Posterior cingulate gyrus (tissue), 11 donors: ENCODE measurements at regions not wholly inside any gene's neighbourhood (a gene's known extent, or its start where the extent isn't known, plus 50 kb on each side); places are given as distances from the start of the nearest gene placed in this dataset.
"Not testable (repeated sequence)": the region's sequence is repeated elsewhere in the genome, so short reads cannot be mapped to it uniquely, and the experiment has no call there.

Experiments used
- DNase-seq, 10 donors: peaks; one replicate each; pipeline versions ENCODE4 v3.0.0 to v3.0.0-alpha.2; 2020 to 2021; ENCODE audit warnings: mixed read lengths in 3 of 10
- intact Hi-C: fragments of 100-400 bp; cut with DNase I; formaldehyde crosslinking; loops from one replicate; pipeline ENCODE4 v1.15.1; 2023

DNA sequence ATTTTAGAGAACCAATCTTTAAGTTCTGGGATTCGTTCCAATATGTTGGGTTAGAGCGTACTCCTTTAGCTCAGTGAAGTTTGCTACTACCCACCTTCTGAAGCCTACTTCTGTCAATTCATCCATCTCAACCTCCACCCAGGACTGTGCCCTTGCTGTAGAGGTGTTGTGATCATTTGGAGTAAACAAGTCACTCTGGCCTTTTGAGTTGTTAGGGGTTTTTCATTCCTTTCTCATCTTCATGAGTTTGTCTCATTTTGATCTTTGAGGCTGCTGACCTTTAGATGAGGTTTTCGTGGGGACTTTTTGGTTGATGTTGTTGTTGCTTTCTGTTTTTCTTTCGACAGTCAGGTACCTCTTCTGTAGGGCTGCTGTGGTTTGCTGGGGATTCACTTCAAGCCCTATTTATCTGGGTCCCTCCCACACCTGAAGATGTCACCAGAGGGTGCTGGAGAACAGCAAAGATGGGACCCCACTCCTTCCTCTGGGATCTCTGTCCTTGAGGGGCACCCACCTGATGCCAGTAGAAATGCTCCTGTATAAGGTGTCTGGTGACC lies 158.4 kb downstream of the ANKRD36B start:
- intact Hi-C loops, DNase-seq: not testable (repeated sequence)

- intact Hi-C loops, DNase-seq: not testable (repeated sequence)
Observed at GRCh38 chr2:97422376-97422775, 167.3 kb downstream of the ANKRD36B start.

DNA sequence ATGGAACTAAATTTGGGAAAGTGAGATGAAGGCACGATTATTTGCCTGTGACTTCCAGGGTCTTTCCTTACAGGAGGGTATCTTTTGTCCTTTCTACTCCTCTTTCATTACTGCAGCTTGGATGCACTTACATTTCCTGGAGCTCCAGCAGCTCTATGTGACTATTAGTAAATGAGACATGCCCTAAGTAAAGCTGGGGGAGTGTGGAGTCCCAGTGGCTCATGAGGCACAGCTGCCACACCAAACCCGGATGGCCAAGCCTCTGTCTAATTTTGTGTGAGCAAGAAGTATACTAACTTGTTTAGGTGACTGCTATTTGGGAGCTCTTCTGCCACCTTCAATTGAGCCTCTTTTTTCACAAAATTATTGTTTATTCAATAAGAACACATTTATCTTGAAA lies 183.3 kb downstream of the ANKRD36B start:
- intact Hi-C loops, DNase-seq: not testable (repeated sequence)

GRCh38 chr2:97405172-97405737 lies 184.4 kb downstream of the ANKRD36B start:
- intact Hi-C loops, result not testable (repeated sequence)

GRCh38 chr2:97402678-97403077 lies 187.0 kb downstream of the ANKRD36B start:
- intact Hi-C loops, DNase-seq: not testable (repeated sequence)

More at GRCh38 chr2:97405172-97405737, 184.4 kb downstream of the ANKRD36B start:
- not testable (repeated sequence) for DNase-seq

- intact Hi-C loops, result not testable (repeated sequence)
Observed at GRCh38 chr2:97395691-97396090, 194.0 kb downstream of the ANKRD36B start.

GRCh38 chr2:97385803-97386202 lies 203.9 kb downstream of the ANKRD36B start:
- intact Hi-C loops, DNase-seq: not testable (repeated sequence)

More at GRCh38 chr2:97395691-97396090, 194.0 kb downstream of the ANKRD36B start:
- not testable (repeated sequence) for DNase-seq

GRCh38 chr2:97375913-97376312 lies 213.8 kb downstream of the ANKRD36B start:
- intact Hi-C loops, DNase-seq: not testable (repeated sequence)

DNA sequence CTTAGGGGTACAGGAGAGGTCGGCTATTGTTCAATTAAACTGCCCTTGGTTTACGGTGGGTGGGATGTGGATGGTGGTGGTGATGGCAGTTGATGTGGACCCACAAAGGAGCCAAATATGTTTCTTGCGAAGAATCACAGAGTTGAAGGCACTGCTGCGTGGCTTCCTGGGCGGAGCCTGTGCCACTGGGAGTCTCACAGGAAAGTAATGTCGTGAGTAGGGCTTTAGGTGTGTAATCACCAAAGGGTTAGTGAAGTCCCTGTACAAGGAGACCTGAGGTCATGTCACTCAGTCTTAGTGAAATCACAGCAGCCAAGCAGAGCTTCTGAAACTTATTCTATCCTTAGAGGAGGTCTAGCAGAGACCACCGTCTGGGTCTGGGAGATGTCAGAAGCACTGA lies 215.3 kb downstream of the ANKRD36B start:
- DNase-seq, intact Hi-C loops: not testable (repeated sequence)

DNA sequence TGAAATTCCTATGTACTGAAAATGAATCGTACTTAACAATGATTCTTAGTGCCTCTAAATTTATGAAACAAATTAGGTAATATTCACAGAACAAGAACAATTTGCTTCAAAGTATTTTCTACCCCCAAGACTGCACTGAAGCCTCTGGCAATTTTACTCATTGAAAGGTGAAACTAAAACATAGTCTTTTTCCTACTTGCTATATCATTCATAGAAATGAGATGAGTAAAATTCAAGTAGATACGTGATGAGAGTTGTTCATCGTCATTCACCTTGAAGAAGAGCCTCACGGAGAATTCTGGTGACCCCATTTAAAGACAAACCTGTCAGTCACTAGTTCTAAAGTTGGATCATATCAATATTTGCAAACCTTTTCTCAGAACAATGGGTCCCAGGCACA lies 226.5 kb downstream of the ANKRD36B start:
- intact Hi-C loops, result not testable (repeated sequence)

DNA sequence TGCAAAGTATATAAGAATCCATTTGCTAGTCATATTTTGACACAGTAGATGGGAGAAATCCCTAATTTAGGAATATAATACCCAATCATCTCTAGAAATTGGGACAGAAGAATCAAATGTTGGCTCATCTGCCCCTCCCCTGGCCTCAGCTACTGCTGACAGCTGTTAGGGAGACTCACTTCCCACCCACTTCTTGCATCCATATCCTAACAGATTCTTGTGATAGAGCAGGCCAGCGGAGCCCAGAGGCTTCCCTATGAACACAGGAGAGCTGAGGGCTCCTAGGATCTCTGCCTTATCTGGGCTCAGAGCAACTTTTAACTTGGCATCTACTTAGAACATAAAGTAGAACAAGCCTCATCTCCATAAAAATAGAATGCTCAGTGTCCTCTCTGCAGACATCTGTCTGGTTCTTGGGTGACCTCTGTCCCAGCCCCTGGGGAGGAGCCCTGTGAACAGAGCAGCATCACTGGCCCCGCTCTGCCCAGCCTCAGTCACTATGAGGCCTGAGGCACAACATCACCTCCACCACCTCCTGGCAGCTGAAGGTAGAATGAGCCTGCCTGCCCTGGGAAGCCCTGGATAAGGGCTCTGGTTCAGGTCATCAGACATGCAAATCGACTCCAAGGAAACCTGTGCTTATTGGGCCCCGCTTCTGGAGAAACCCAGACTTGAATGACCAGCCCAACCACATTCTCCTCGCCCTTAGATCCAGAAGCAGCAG lies 229.7 kb downstream of the ANKRD36B start:
- peak in 1 of 10 donors; percentile 49 for DNase-seq
- intact Hi-C loops, result no loop called here

More for the DNA sequence above, 226.5 kb downstream of the ANKRD36B start:
- DNase-seq, result not testable (repeated sequence)

DNA sequence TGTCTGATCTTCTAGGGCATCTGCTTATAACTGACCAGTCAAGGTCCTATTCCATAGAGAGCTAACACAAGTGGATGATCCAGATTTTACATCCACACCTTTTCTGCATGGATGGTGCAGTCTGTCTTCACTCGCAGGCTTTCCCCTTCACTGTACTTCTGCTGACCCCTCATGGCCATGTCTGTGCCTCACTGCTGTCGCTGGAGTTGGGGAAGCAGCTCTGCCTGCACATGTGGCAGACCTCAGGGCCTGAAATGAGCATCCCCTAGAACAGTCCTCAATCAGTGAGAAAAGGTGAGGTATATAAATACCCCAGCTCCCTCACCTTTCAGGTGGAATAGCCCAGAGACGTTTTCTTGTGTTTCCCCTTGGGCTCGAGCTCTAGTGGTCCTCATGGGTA lies 233.8 kb downstream of the ANKRD36B start:
- DNase-seq, result peak in 1 of 10 donors; percentile 24
- intact Hi-C loops, result no loop called here

DNA sequence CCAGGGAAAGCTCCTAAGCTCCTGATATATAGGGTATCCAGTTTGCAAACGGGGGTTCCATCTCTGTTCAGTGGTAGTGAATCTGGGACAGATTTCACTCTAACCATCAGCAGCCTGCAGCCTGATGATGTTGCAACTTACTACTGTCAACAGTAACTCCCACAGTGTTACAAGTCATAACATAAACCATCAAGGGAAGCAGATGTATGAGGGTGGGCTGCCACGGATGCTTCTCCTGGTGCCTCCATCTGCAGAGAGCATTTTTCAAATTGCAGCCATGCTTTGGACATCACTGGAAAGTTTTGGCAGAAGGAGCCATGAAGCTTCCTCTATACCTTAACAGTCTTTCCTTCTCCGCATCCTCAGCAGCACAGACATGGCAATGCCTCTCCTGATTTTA lies 234.5 kb downstream of the ANKRD36B start:
- peak in 1 of 10 donors; percentile 42 for DNase-seq
- intact Hi-C loops, result no loop called here

GRCh38 chr2:97354576-97354975 lies 235.1 kb downstream of the ANKRD36B start:
- DNase-seq, result peak in 3 of 10 donors; percentile 30 to 49 (median 39)
- intact Hi-C loops, result no loop called here

- intact Hi-C loops, result no loop called here
- peak in 1 of 10 donors; percentile 12 for DNase-seq
Observed at GRCh38 chr2:97348841-97349240, 235.9 kb downstream of the ANKRD36 start.

DNA sequence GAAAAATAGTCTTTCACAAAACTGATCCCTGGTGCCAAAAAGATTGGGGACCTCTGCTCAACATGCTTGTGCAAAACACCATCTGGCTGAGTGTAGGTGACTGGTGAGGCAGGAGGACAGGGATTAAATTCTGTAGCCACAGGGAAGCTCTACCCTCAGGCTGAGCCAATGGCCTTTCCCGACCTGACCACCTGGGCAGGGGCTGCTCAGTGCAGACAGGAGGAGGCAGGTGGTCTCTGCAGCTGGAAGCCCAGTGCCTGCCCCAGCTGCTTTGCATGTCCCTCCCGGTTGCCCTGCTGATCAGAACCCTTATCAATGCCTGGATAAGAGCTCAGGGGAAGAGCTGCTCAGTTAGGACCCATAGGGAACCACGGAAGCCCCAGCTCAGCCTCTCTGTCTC lies 235.3 kb downstream of the ANKRD36 start:
- intact Hi-C loops, result no loop called here
- peak in 1 of 10 donors; percentile 25 for DNase-seq

GRCh38 chr2:97344937-97345336 lies 232.0 kb downstream of the ANKRD36 start:
- DNase-seq, intact Hi-C loops: not testable (repeated sequence)

- DNase-seq, intact Hi-C loops: not testable (repeated sequence)
Observed at GRCh38 chr2:97333674-97334073, 220.7 kb downstream of the ANKRD36 start.

DNA sequence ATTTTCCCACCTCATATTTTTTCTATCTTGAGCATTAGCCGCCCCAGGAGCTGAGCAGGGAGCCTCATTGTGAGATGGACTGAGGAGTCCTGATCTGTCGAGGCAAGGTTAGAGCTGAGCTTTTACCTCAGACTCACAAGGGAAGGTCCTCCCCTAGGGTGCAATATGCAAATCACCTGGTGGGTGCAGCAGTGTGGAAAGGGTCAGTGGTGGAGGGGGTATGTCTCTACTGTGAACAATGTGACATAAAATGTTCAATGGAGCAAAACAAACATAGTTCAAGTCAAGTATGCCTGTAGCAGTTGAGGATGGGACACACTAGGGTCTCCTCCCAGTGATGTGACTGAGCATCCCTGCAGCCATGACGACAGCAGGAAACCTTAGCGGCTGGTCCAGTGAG lies 219.2 kb downstream of the ANKRD36 start:
- intact Hi-C loops, DNase-seq: not testable (repeated sequence)

DNA sequence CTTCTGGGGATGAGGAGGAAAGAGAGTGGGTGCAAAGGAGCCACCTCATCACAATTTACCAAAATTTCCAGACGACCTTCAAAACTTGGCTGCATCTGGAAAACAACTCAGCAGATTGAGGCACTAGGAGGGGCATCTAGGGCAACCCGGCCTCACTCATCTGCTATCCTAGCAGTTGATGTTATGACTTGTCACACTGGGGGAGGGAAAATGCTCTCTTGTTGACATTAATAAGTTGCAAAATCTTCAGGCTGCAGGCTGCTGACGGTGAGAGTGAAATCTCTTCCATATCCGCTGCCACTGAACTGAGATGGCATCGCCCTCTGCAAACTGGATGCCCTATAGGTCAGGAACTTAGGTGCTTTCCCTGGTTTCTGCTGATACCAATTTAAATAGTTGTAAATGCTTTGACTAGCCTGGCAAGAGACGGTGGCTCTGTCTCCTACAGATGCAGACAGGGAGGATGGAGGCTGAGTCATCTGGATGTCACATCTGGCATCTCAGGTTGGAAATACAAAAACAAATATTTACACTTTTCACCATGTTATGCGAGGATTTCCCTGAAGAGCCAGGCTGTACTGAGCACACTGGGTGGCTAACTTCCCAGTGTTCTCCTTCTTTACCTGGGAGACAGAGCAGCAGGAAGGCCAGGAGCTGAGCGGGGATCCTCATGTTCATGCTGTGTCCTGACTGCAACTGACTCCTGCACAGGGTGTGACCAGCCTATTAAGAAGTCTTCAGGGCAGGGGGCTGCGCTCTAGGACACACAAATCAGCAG lies 209.2 kb downstream of the ANKRD36 start:
- intact Hi-C loops, DNase-seq: not testable (repeated sequence)

DNA sequence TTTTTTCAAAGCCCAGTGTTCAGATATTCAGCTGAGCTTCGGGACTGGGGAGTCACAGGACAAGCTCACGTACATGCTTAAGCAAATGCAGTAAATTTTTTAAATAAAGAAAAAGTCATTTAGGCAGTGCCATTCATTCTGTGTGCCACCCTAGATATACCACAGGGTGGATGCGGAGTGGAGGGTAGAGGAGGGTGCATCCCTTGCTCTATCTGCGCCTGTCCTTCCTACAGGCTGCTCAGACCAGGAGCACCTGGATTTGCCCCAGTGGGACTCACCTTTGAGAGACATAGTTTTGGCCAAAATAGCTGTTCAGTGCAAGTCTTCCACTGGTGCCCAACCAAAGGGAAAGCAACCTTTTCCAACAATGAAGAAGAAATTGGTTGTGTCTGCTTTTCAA lies 202.4 kb downstream of the ANKRD36 start:
- DNase-seq, result peak in 1 of 10 donors; percentile 0
- intact Hi-C loops, result not testable (repeated sequence)
